HL-60 (cell line): ENCODE measurements at regions not wholly inside any gene's neighbourhood (a gene's known extent, or its start where the extent isn't known, plus 50 kb on each side); places are given as distances from the start of the nearest gene placed in this dataset.

Experiments used
- DNase-seq, 2 experiments: peaks; one replicate each; pipeline ENCODE4 v3.0.0-alpha.2; 2010 to 2020; ENCODE audit warnings: low read depth in 1 of 2, low spot score in 1 of 2
- H3K27ac ChIP-seq: fragments of 250-450 bp; sonication (Bioruptor Pico); replicated peaks from 2 replicates; pipeline ENCODE4 v1.5.1; 2020; ENCODE audit warnings: mild to moderate bottlenecking, moderate library complexity
- H3K27me3 ChIP-seq: fragments of 250-450 bp; sonication (Bioruptor Pico); 2 replicates; pipeline ENCODE4 v1.5.1; 2021; ENCODE audit warnings: mild to moderate bottlenecking, moderate library complexity; ENCODE audit not compliant: insufficient read depth, poor library complexity, severe bottlenecking
- H3K4me3 ChIP-seq: replicated peaks from 2 replicates; pipeline ENCODE4 v1.5.1; 2011; ENCODE audit warnings: mild to moderate bottlenecking, control low read depth, low read length; ENCODE audit not compliant: insufficient read depth
- CTCF ChIP-seq: IDR thresholded peaks from one replicate; pipeline ENCODE4 v1.5.1; 2011; ENCODE audit warnings: low read length, control low read depth, inconsistent platforms; ENCODE audit not compliant: insufficient read depth
- GABPA ChIP-seq: IDR thresholded peaks from 2 replicates; pipeline ENCODE4 v1.6.1; 2012; ENCODE audit warnings: low read depth
- POLR2AphosphoS5 ChIP-seq: IDR thresholded peaks from 2 replicates; pipeline ENCODE4 v1.6.1; 2012; ENCODE audit warnings: low read depth
- REST ChIP-seq: IDR thresholded peaks from 2 replicates; pipeline ENCODE4 v1.6.1; 2012; ENCODE audit warnings: low read depth; ENCODE audit not compliant: insufficient replicate concordance
- SPI1 ChIP-seq: IDR thresholded peaks from 2 replicates; pipeline ENCODE4 v1.6.1; 2012; ENCODE audit warnings: low read depth, mild to moderate bottlenecking, borderline replicate concordance

DNA sequence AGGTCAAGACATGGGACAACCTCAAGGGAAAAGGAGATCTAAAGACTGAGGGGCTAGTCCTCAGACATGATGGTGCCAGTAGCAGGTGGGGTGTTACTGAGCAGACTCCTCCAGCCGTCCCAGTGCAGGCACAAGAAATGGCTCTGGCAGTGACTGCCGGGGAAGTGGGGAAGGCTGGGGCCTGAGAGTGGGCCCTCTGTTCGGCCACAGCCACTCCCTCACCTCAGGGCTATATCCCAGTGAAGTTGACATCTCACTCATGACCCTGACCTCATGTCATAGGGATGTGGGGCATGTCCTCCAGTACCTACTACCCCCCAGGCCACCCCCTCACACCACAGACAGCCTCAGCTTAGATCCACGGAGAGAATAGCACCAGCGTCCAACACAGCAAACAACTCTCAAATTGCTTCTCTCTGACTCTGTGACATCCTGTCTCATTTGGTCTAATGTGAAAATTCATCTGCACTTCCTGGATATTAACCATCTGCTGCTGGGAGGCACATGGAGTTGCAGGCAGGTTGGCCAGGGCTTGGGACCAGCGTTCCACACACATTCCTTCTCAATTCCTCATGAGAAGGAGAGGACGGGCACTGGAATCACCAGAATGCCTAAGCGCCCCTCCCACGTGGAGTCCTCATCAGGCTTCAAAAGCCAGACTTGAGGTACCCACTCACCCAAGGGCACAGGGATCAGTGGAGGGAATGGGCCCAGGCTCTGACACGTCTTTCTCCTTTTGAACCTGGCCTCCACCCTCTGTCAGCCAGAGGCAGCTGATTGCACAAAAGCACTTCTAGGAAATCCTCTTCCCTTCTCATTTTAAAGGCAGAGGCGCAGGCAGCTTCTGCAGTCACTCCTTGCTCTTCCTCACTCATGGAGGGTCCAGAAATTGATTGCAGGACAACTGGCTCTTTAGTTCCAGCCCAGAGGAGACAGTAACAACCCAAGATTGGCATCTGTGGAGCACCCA lies 163.6 kb upstream of the CST7 start:
- Histone ChIP-seq H3K27ac (no peak overlapping the region), H3K27me3 (no peaks in the 10 kb centered on the region), H3K4me3 (no peak overlapping the region)
- no peak for DNase-seq
- TF ChIP-seq REST: no peak
- no peak for TF ChIP-seq GABPA
- no peak for TF ChIP-seq POLR2AphosphoS5
- no peak for TF ChIP-seq SPI1
- TF ChIP-seq CTCF: no peak

DNA sequence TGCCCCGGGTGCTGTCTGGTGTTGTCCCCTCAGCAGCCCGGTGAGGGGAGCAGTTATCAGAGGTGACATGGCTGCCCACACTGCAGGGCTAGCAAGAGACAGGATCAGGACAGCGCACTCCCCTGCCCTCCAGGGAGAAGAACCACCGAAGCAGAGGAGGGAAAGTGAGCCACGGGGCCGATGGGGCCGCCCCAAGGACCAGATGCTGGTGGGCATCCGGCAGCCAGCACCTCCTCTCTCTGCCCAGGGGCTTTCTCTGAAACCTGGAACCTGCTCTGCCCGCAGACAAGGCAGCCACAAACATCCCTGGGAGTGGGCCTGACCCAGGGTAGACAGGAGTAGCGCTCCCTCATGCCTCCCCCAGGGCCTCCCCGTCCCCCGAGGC lies 163.0 kb upstream of the CST7 start:
- TF ChIP-seq GABPA (no peak), CTCF (no peak), POLR2AphosphoS5 (no peak), SPI1 (no peak), REST (no peak)
- Histone ChIP-seq H3K27ac (no peak overlapping the region), H3K27me3 (no peaks in the 10 kb centered on the region), H3K4me3 (no peak overlapping the region)
- DNase-seq: no peak

DNA sequence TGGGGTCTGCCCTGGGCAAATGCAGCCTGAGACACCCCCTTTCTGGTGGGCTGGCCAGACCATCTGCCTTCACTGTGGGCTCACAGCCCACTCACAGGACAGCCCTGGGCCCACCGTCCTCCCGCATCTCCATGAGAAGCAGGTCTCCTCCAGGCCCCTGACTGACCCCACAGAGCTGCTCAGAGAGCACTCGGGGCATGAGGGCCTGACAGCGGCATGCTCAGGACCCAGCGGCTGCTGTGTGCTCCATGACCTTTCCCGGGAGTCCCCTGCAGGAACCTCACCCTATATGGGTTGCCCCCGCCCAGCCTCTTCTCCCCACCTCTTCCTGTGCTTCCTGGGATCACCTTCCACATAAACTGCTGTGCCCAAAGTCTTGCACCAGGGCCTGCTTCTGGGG lies 162.4 kb upstream of the CST7 start:
- TF ChIP-seq POLR2AphosphoS5: no peak
- no peak for TF ChIP-seq CTCF
- TF ChIP-seq REST: no peak
- TF ChIP-seq SPI1: no peak
- TF ChIP-seq GABPA: no peak
- H3K27ac ChIP-seq: no peak overlapping the region
- DNase-seq: no peak

More for the DNA sequence above, 162.4 kb upstream of the CST7 start:
- Histone ChIP-seq H3K4me3 (no peak overlapping the region), H3K27me3 (no peaks in the 10 kb centered on the region)
